Erythroblast (primary cell): ENCODE measurements at regions not wholly inside any gene's neighbourhood (a gene's known extent, or its start where the extent isn't known, plus 50 kb on each side); places are given as distances from the start of the nearest gene placed in this dataset.

Source experiments
- GATA1 ChIP-seq: IDR thresholded peaks from 2 replicates; pipeline ENCODE4 v1.6.1; 2011; ENCODE audit warnings: low read depth, mild to moderate bottlenecking, control low read depth, low read length, moderate library complexity
- POLR2A ChIP-seq: IDR thresholded peaks from 2 replicates; pipeline ENCODE4 v1.6.1; 2011; ENCODE audit warnings: mild to moderate bottlenecking, low read length

- no peak for TF ChIP-seq POLR2A
- TF ChIP-seq GATA1: no peak
These were observed 73.0 kb downstream of the SCN11A start for GRCh38 chr3:38978729-38979128.
